ENCODE measurements at regions not wholly inside any gene's neighbourhood (a gene's known extent, or its start where the extent isn't known, plus 50 kb on each side); places are given as distances from the start of the nearest gene placed in this dataset.

- H3K4me3 Mint-ChIP-seq (ENCODE audit: unreplicated experiment), result no peak overlapping the region
- TF ChIP-seq CTCF (IDR thresholded peaks at IDR 0.05), result no peak
- peaks cover 5% of the 10 kb centered on the region for H3K27me3 Mint-ChIP-seq (ENCODE audit: unreplicated experiment)
- H3K4me1 Mint-ChIP-seq (ENCODE audit: unreplicated experiment), result no peaks in the 10 kb centered on the region
- DNase-seq (ENCODE audit: extremely low spot score, unreplicated experiment), result no peak
- no peaks in the 10 kb centered on the region for H3K9me3 Mint-ChIP-seq (ENCODE audit: unreplicated experiment)
- no peak overlapping the region for H3K27ac Mint-ChIP-seq (ENCODE audit: unreplicated experiment)
- H3K36me3 Mint-ChIP-seq (ENCODE audit: unreplicated experiment), result no peaks in the 10 kb centered on the region
Measured at GRCh38 chr18:25594351-25594750, 242.4 kb upstream of the ZNF521 start.

GRCh38 chr18:25592804-25593360 lies 240.9 kb upstream of the ZNF521 start:
- DNase-seq (ENCODE audit: extremely low spot score, unreplicated experiment), result no peak
- TF ChIP-seq CTCF (IDR thresholded peaks at IDR 0.05), result no peak
- Mint-ChIP-seq H3K9me3 (ENCODE audit: unreplicated experiment) (peaks cover 12% of the 10 kb centered on the region), H3K4me1 (ENCODE audit: unreplicated experiment) (peaks cover 2% of the 10 kb centered on the region), H3K4me3 (ENCODE audit: unreplicated experiment) (no peak overlapping the region), H3K27me3 (ENCODE audit: unreplicated experiment) (peaks cover 4% of the 10 kb centered on the region), H3K27ac (ENCODE audit: unreplicated experiment) (no peak overlapping the region), H3K36me3 (ENCODE audit: unreplicated experiment) (peaks cover 6% of the 10 kb centered on the region)

GRCh38 chr18:25590456-25590855 lies 238.5 kb upstream of the ZNF521 start:
- TF ChIP-seq CTCF (IDR thresholded peaks at IDR 0.05), result no peak
- Mint-ChIP-seq H3K9me3 (ENCODE audit: unreplicated experiment) (peaks cover 25% of the 10 kb centered on the region), H3K36me3 (ENCODE audit: unreplicated experiment) (peaks cover 6% of the 10 kb centered on the region), H3K27ac (ENCODE audit: unreplicated experiment) (no peak overlapping the region), H3K4me3 (ENCODE audit: unreplicated experiment) (no peak overlapping the region), H3K4me1 (ENCODE audit: unreplicated experiment) (peaks cover 2% of the 10 kb centered on the region), H3K27me3 (ENCODE audit: unreplicated experiment) (peaks cover 4% of the 10 kb centered on the region)
- no peak for DNase-seq (ENCODE audit: extremely low spot score, unreplicated experiment)

- Mint-ChIP-seq H3K4me1 (ENCODE audit: unreplicated experiment) (peaks cover 2% of the 10 kb centered on the region), H3K27ac (ENCODE audit: unreplicated experiment) (no peak overlapping the region), H3K27me3 (ENCODE audit: unreplicated experiment) (no peaks in the 10 kb centered on the region), H3K9me3 (ENCODE audit: unreplicated experiment) (peaks cover 25% of the 10 kb centered on the region), H3K4me3 (ENCODE audit: unreplicated experiment) (no peak overlapping the region), H3K36me3 (ENCODE audit: unreplicated experiment) (peaks cover 6% of the 10 kb centered on the region)
- no peak for TF ChIP-seq CTCF (IDR thresholded peaks at IDR 0.05)
- DNase-seq (ENCODE audit: extremely low spot score, unreplicated experiment), result no peak
Measured at GRCh38 chr18:25587545-25587944, 235.6 kb upstream of the ZNF521 start.

- H3K9me3 Mint-ChIP-seq (ENCODE audit: unreplicated experiment), result peaks cover 11% of the 10 kb centered on the region
- H3K4me1 Mint-ChIP-seq (ENCODE audit: unreplicated experiment), result no peaks in the 10 kb centered on the region
- H3K36me3 Mint-ChIP-seq (ENCODE audit: unreplicated experiment), result no peaks in the 10 kb centered on the region
- TF ChIP-seq CTCF (IDR thresholded peaks at IDR 0.05), result no peak
- H3K4me3 Mint-ChIP-seq (ENCODE audit: unreplicated experiment), result no peak overlapping the region
- no peak for DNase-seq (ENCODE audit: extremely low spot score, unreplicated experiment)
- H3K27me3 Mint-ChIP-seq (ENCODE audit: unreplicated experiment), result peaks cover 3% of the 10 kb centered on the region
- H3K27ac Mint-ChIP-seq (ENCODE audit: unreplicated experiment), result no peak overlapping the region
Measured at GRCh38 chr18:25568986-25569385, 217.0 kb upstream of the ZNF521 start.

Measured in osteocyte (in vitro differentiated cells).